HUES6 (cell line): ENCODE measurements at regions not wholly inside any gene's neighbourhood (a gene's known extent, or its start where the extent isn't known, plus 50 kb on each side); places are given as distances from the start of the nearest gene placed in this dataset.

Experiments used
- H3K27ac ChIP-seq: 2 replicates; pipeline ENCODE4 v1.7.0; 2013; ENCODE audit warnings: low read depth, mild to moderate bottlenecking, low read length, inconsistent platforms
- H3K27me3 ChIP-seq: 2 replicates; pipeline ENCODE4 v1.6.1; 2013; ENCODE audit warnings: low read length; ENCODE audit not compliant: control insufficient read depth, insufficient read depth
- H3K36me3 ChIP-seq: 2 replicates; pipeline ENCODE4 v1.6.1; 2013; ENCODE audit warnings: low read length; ENCODE audit not compliant: control insufficient read depth, insufficient read depth
- H3K4me1 ChIP-seq: 2 replicates; pipeline ENCODE4 v1.6.1; 2013; ENCODE audit warnings: low read length; ENCODE audit not compliant: control insufficient read depth, insufficient read depth
- H3K4me3 ChIP-seq: 2 replicates; pipeline ENCODE4 v1.5.1; 2013; ENCODE audit warnings: low read depth, low read length
- H3K9ac ChIP-seq: one replicate; pipeline ENCODE4 v1.6.1; 2013; ENCODE audit warnings: mild to moderate bottlenecking, low read length
- H3K9me3 ChIP-seq: 2 replicates; pipeline ENCODE4 v1.6.1; 2013; ENCODE audit warnings: low read depth, low read length; ENCODE audit not compliant: control insufficient read depth, insufficient read depth

DNA sequence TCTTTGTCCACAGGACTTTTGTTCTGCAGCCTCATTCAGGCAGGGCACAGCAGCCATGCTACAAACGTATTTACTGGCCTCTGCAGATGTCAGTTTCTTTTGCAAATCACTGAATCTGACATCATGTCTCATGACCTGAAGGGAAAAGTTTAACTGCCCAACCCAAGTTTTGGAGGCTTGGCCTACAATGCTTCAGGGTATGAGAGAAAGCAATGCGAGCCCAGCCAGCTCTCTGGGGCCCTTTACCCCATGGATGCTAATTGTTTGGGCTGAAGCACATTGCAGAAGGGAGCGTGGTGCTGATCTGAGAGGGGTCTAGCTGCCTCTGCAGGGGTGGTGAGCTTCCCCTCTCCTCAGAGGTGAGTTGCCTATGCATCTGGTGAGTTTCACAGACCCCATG, 179.9 kb upstream of the CXCL12 start:
- no peaks in the 10 kb centered on the region for H3K36me3 ChIP-seq
- no peak overlapping the region for H3K27ac ChIP-seq
- no peaks in the 10 kb centered on the region for H3K4me1 ChIP-seq
- no peak overlapping the region for H3K4me3 ChIP-seq
- no peaks in the 10 kb centered on the region for H3K9me3 ChIP-seq
- H3K27me3 ChIP-seq: no peaks in the 10 kb centered on the region
- H3K9ac ChIP-seq: no peak overlapping the region

DNA sequence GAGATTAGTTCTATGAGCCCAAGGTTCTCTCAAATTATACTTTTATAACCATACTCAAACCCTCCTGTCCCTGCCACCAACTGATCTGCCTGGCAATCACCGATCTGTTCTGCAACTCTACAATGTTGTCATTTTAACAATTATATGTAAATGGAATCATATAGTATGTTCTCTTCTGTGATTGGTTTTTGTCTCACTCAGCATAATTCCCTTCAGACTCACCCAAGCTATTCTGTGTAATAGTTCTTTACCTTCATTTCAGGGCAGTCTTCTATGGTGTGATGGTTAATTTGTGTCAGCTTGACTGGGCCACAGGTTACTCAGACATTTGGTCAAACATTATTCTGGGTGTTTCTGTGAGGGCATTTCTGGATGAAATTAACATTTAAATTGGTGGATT, 181.9 kb upstream of the CXCL12 start:
- Histone ChIP-seq H3K9ac (no peak overlapping the region), H3K4me1 (no peaks in the 10 kb centered on the region), H3K9me3 (no peaks in the 10 kb centered on the region), H3K27me3 (no peaks in the 10 kb centered on the region), H3K36me3 (no peaks in the 10 kb centered on the region), H3K4me3 (no peak overlapping the region), H3K27ac (no peak overlapping the region)

DNA sequence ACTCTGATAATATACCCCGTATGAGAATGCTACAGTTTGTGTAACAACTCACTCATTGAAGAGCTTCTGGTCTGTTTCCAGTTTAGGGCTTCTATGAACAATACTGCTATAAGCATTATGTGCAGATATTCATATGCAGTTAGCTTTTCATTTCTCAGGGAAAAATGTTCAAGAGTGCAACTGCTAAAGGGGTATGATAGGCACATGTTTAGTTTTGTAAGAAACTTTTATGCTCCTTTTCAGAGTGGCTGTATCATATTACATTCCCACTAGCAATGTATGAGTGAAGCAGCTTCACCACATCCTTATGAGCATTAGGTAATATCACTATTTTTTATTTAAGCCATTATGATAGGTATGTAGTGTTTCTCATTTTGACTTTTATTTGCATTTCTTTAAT, 182.6 kb upstream of the CXCL12 start:
- no peak overlapping the region for H3K9ac ChIP-seq
- H3K27ac ChIP-seq: no peak overlapping the region
- no peaks in the 10 kb centered on the region for H3K9me3 ChIP-seq
- H3K4me3 ChIP-seq: no peak overlapping the region
- H3K27me3 ChIP-seq: no peaks in the 10 kb centered on the region
- no peaks in the 10 kb centered on the region for H3K36me3 ChIP-seq
- H3K4me1 ChIP-seq: no peaks in the 10 kb centered on the region

DNA sequence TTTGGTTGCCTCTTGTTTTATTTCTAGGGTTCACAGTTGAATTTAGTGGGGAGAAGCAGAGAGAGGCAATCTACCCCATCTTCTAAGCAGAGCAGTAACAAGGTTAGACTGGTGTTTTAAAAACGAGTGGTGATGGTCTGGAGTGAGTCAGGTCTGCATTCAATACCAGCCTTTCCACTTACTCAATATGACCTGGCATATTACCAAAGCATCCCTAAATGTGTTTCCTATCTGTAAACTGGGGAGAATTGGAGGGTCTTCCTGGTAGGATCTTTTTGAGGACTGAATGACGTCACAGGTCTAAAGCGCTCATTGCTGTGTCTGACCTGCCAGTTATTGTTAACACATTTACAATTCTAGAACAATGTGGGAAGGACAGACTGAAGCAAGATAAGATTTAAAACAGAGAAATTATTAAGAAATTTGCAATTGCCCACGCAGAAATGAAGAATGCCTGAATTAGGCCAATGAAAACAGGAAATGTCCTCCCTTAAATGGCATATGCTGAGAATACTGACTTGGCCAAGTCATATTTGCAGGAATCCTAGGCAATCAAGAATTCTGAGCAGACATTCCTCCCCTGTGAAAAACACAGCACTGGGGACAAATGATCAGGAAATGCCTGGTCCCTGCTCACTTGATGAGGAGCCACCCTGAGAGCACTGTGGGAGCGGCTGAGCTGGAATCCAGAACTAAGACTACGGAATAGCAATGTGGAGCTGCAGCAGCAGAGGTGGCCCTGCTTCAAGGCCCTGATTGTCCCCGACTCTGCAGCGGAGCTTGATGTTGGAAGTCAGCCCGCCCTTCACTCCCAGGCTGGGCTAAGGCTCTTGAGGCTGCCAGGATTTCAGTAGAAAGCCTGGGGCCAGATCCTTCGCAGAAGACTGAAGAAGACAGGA, 184.5 kb upstream of the CXCL12 start:
- no peak overlapping the region for H3K4me3 ChIP-seq
- no peaks in the 10 kb centered on the region for H3K4me1 ChIP-seq
- no peak overlapping the region for H3K27ac ChIP-seq
- H3K36me3 ChIP-seq: no peaks in the 10 kb centered on the region
- no peaks in the 10 kb centered on the region for H3K9me3 ChIP-seq
- H3K27me3 ChIP-seq: no peaks in the 10 kb centered on the region
- no peak overlapping the region for H3K9ac ChIP-seq

GRCh38 chr10:44571701-44572100, 186.8 kb upstream of the CXCL12 start:
- Histone ChIP-seq H3K4me3 (no peak overlapping the region), H3K27ac (no peak overlapping the region), H3K27me3 (no peaks in the 10 kb centered on the region), H3K9ac (no peak overlapping the region), H3K9me3 (no peaks in the 10 kb centered on the region), H3K4me1 (no peaks in the 10 kb centered on the region), H3K36me3 (no peaks in the 10 kb centered on the region)

- Histone ChIP-seq H3K4me3 (no peak overlapping the region), H3K9ac (no peak overlapping the region), H3K4me1 (no peaks in the 10 kb centered on the region), H3K36me3 (no peaks in the 10 kb centered on the region), H3K27ac (no peak overlapping the region), H3K9me3 (no peaks in the 10 kb centered on the region), H3K27me3 (no peaks in the 10 kb centered on the region)
Measured at GRCh38 chr10:44572146-44572545, 187.2 kb upstream of the CXCL12 start.

DNA sequence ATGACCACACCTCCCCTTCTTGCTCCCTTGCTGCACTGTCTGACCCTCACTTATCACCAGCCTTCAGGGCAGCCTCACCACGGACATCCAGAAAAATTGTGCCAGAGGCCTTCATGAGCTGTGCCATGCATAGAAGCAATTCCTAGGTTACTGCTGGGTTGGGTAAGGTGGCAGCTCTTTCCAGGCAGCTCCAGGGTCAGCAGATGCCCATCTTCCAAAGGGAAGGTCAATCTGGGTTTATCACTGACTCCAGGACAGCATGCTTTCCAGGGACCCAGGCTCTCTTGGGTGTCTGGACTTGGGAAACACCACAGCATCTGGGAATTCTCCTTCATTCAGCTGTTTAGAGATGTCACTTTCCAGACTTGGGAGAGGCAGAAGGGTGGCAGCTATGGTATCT, 188.9 kb upstream of the CXCL12 start:
- Histone ChIP-seq H3K27ac (no peak overlapping the region), H3K27me3 (no peaks in the 10 kb centered on the region), H3K9me3 (no peaks in the 10 kb centered on the region), H3K4me3 (no peak overlapping the region), H3K9ac (no peak overlapping the region), H3K4me1 (no peaks in the 10 kb centered on the region), H3K36me3 (no peaks in the 10 kb centered on the region)

DNA sequence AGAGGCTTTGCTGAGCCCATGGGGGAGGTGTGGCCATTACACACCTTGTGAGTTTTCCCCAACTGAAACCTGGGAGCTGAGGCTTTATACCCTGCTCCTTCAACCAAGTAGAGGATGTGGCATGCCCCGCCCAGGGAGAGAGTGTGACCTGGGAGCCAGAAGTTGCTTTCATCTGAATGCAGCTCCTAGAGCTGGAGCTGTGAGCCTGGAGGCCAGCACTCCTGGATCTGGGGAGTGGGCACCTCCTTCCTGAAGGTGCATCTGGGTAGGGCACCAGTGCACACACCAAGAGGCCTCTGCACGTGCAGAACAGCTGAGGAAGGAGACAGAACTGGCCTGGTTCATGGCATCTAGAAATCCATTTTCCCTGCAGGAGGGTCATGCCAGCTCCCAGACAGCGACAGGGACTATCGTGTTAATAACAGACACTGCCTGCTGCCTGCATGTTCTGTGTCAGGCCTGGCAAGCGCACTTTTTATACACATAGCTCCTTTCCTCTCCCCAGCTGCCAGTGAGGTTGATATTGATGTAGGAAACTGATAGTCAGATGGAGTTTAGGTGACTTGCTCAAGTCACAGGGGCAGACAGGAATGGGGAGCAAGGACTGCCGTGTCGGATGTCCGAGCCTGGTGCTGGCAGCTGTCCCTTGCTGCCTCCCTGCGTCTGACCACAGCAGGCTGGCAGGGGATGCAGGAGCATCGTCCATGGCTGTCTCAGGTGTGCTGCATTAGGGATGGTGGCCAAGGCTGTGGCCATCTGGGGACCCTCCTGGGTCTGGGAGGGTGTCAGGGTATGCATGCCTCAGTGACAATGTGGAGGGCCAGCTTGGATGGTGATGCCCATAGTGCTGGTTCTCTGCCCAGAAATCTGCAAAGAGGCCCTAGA, 189.9 kb upstream of the CXCL12 start:
- Histone ChIP-seq H3K36me3 (no peaks in the 10 kb centered on the region), H3K4me3 (no peak overlapping the region), H3K4me1 (no peaks in the 10 kb centered on the region), H3K9me3 (no peaks in the 10 kb centered on the region), H3K27me3 (no peaks in the 10 kb centered on the region), H3K9ac (no peak overlapping the region), H3K27ac (no peak overlapping the region)

DNA sequence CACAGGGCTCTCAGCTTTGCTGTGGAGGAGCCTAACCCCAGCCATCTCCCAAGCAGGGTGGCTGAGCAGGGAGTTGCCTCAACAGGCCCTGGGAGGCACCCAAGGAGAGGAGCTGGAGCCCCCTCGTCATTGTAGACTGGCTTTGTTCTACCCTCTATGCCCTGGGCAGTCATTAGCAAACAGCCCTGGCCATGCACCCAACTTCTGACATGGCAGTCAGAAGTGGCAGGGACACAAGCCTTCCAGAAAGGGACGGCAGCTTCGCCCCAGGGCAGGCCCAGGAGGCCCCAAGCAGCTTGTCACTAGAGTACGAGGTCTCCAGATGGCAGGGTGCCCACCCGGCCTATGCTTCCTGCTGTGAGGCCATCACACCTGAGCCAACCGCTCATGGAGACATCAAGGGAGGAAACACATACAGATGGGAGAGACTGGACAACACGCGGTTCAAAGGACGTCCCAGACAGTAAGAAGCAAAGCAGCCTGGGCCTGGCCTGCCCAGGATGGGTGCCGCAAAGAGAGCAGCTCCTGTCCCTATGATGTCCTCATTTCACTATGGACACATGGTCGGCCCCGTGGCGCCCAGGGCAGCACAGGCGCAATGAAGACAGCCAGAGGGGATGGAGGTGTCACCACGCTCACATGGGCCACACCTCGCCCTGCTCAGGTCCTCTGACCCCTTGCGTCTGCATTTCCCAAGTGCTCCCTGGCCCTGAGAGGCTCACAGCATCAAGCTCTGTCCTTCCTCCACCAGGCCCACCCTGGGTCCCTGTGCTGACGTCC, 190.9 kb upstream of the CXCL12 start:
- H3K9me3 ChIP-seq: no peaks in the 10 kb centered on the region
- H3K4me1 ChIP-seq: no peaks in the 10 kb centered on the region
- H3K4me3 ChIP-seq: no peak overlapping the region
- H3K27me3 ChIP-seq: no peaks in the 10 kb centered on the region
- H3K27ac ChIP-seq: no peak overlapping the region
- no peaks in the 10 kb centered on the region for H3K36me3 ChIP-seq
- no peak overlapping the region for H3K9ac ChIP-seq

DNA sequence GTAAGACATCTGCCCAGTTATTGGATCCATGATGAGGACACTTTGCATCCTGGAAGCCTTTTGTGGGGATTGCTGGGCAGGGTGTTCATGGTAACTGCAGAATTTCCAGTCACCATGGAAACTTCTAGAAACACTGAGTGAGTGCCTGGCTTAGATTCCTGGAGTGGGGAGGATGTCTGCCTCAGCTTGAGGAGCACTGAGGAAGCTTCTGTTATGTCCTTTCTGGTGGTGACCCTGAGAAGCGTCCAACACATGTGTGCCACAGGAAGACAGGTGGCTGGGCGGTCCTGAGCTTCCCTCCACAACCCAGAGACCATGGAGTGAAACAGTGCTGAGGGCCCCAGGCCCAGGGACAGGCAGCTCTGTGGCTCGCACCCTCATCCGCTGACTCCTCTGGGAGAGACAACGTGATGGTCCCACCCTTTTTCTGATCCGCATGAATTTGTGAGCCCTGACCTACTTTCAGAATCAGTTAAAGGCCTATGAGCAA, 191.8 kb upstream of the CXCL12 start:
- Histone ChIP-seq H3K4me1 (no peaks in the 10 kb centered on the region), H3K9ac (no peak overlapping the region), H3K9me3 (no peaks in the 10 kb centered on the region), H3K4me3 (no peak overlapping the region), H3K27ac (no peak overlapping the region), H3K27me3 (no peaks in the 10 kb centered on the region), H3K36me3 (no peaks in the 10 kb centered on the region)
